T-helper 1 cell treated with Interleukin-12 subunit alpha and Interleukin-12 subunit beta and Interleukin-4 antibody, amounts not matched to agents 30 ng/mL and 1 ng/mL, for 36 hours (primary cell): ENCODE measurements at regions not wholly inside any gene's neighbourhood (a gene's known extent, or its start where the extent isn't known, plus 50 kb on each side); places are given as distances from the start of the nearest gene placed in this dataset.

Source experiments
- intact Hi-C: fragments of 100-400 bp; cut with micrococcal nuclease; formaldehyde crosslinking; loops from one replicate; pipeline ENCODE4 v1.15.1; 2024

GRCh38 chr1:70919706-70920323, 127.8 kb downstream of the PTGER3 start:
- intact Hi-C loops, result no loop called here
